ENCODE measurements at regions not wholly inside any gene's neighbourhood (a gene's known extent, or its start where the extent isn't known, plus 50 kb on each side); places are given as distances from the start of the nearest gene placed in this dataset.

- no peaks in the 10 kb centered on the region for H3K27me3 ChIP-seq (ENCODE audit: insufficient read depth, low read length, poor library complexity)
- no peak for DNase-seq
Measured at GRCh38 chr15:36347272-36347858, 232.1 kb upstream of the CDIN1 start.

GRCh38 chr15:36356466-36356865 lies 223.0 kb upstream of the CDIN1 start:
- no peak overlapping the region for H3K9ac ChIP-seq (ENCODE audit: low read depth, low read length)
- no peak overlapping the region for H3K4me2 ChIP-seq (ENCODE audit: insufficient read depth, low read length)
- H3K27me3 ChIP-seq (ENCODE audit: insufficient read depth, low read length, poor library complexity): no peaks in the 10 kb centered on the region
- no peaks in the 10 kb centered on the region for H4K20me1 ChIP-seq (ENCODE audit: insufficient read depth, low read length)
- TF ChIP-seq CTCF (IDR thresholded peaks at IDR 0.05; ENCODE audit: borderline replicate concordance, extremely low read depth, low read length, poor library complexity, severe bottlenecking) (no peak), EZH2 (IDR thresholded peaks at IDR 0.05; ENCODE audit: borderline replicate concordance, low read depth, low read length, severe bottlenecking) (no peak)
- H3K4me1 ChIP-seq (ENCODE audit: insufficient read depth, low read length): no peaks in the 10 kb centered on the region
- ATAC-seq (ENCODE audit: insufficient read depth, low read depth) (no peak), DNase-seq (no peak)
- no peak overlapping the region for H3K27ac ChIP-seq (ENCODE audit: low read length)
- H3K4me3 ChIP-seq (ENCODE audit: low read depth in 1 of 2, low read length in 2 of 2): no peak overlapping the region
- H3K36me3 ChIP-seq (ENCODE audit: insufficient read depth, low read length): no peaks in the 10 kb centered on the region
- H2AFZ ChIP-seq (ENCODE audit: low read depth, low read length): no peak overlapping the region
- H3K79me2 ChIP-seq (ENCODE audit: insufficient read depth, low read length): no peaks in the 10 kb centered on the region
- no peaks in the 10 kb centered on the region for H3K9me3 ChIP-seq (ENCODE audit: insufficient read depth, low read length, severe bottlenecking)

More at GRCh38 chr15:36347272-36347858, 232.1 kb upstream of the CDIN1 start:
- TF ChIP-seq EZH2 (IDR thresholded peaks at IDR 0.05; ENCODE audit: borderline replicate concordance, low read depth, low read length, severe bottlenecking) (no peak), CTCF (IDR thresholded peaks at IDR 0.05; ENCODE audit: borderline replicate concordance, extremely low read depth, low read length, poor library complexity, severe bottlenecking) (no peak)
- H3K79me2 ChIP-seq (ENCODE audit: insufficient read depth, low read length): no peaks in the 10 kb centered on the region
- H3K36me3 ChIP-seq (ENCODE audit: insufficient read depth, low read length): no peaks in the 10 kb centered on the region
- no peak overlapping the region for H3K27ac ChIP-seq (ENCODE audit: low read length)
- no peak for ATAC-seq (ENCODE audit: insufficient read depth, low read depth)
- H3K9me3 ChIP-seq (ENCODE audit: insufficient read depth, low read length, severe bottlenecking): no peaks in the 10 kb centered on the region
- H3K9ac ChIP-seq (ENCODE audit: low read depth, low read length): no peak overlapping the region
- H3K4me1 ChIP-seq (ENCODE audit: insufficient read depth, low read length): no peaks in the 10 kb centered on the region
- no peak overlapping the region for H3K4me2 ChIP-seq (ENCODE audit: insufficient read depth, low read length)
- H2AFZ ChIP-seq (ENCODE audit: low read depth, low read length): no peak overlapping the region
- H3K4me3 ChIP-seq (ENCODE audit: low read depth in 1 of 2, low read length in 2 of 2): no peak overlapping the region
- no peaks in the 10 kb centered on the region for H4K20me1 ChIP-seq (ENCODE audit: insufficient read depth, low read length)

- Histone ChIP-seq H3K9me3 (ENCODE audit: insufficient read depth, low read length, severe bottlenecking) (no peaks in the 10 kb centered on the region), H3K27me3 (ENCODE audit: insufficient read depth, low read length, poor library complexity) (no peaks in the 10 kb centered on the region), H3K36me3 (ENCODE audit: insufficient read depth, low read length) (no peaks in the 10 kb centered on the region), H3K27ac (ENCODE audit: low read length) (no peak overlapping the region), H4K20me1 (ENCODE audit: insufficient read depth, low read length) (no peaks in the 10 kb centered on the region), H3K9ac (ENCODE audit: low read depth, low read length) (no peak overlapping the region), H2AFZ (ENCODE audit: low read depth, low read length) (no peak overlapping the region), H3K79me2 (ENCODE audit: insufficient read depth, low read length) (no peaks in the 10 kb centered on the region), H3K4me1 (ENCODE audit: insufficient read depth, low read length) (no peaks in the 10 kb centered on the region), H3K4me3 (ENCODE audit: low read depth in 1 of 2, low read length in 2 of 2) (no peak overlapping the region), H3K4me2 (ENCODE audit: insufficient read depth, low read length) (no peak overlapping the region)
- no peak for DNase-seq
- no peak for TF ChIP-seq EZH2 (IDR thresholded peaks at IDR 0.05; ENCODE audit: borderline replicate concordance, low read depth, low read length, severe bottlenecking)
- TF ChIP-seq CTCF (IDR thresholded peaks at IDR 0.05; ENCODE audit: borderline replicate concordance, extremely low read depth, low read length, poor library complexity, severe bottlenecking): no peak
- ATAC-seq (ENCODE audit: insufficient read depth, low read depth): no peak
Measured at GRCh38 chr15:36356978-36357601, 222.3 kb upstream of the CDIN1 start.

Data from DND-41 (cell line).